ENCODE measurements at regions not wholly inside any gene's neighbourhood (a gene's known extent, or its start where the extent isn't known, plus 50 kb on each side); places are given as distances from the start of the nearest gene placed in this dataset.

GRCh38 chr6:80946402-80946801, 806.1 kb downstream of the TENT5A start:
- DNase-seq (ENCODE audit: low spot score), result no peak
- TF ChIP-seq CTCF (IDR thresholded peaks at IDR 0.05; ENCODE audit: extremely low read depth, insufficient read depth, missing control alignments), result no peak
- in situ Hi-C loops (cut with MboI; ENCODE audit: low pct_unique_long_range_greater_than_20kb, low sequenced_read_pairs, unreplicated experiment), result no loop called here

GRCh38 chr6:80942911-80943310, 809.6 kb downstream of the TENT5A start:
- in situ Hi-C loops (cut with MboI; ENCODE audit: low pct_unique_long_range_greater_than_20kb, low sequenced_read_pairs, unreplicated experiment), result no loop called here

GRCh38 chr6:80940976-80941375, 811.5 kb downstream of the TENT5A start:
- in situ Hi-C loops (cut with MboI; ENCODE audit: low pct_unique_long_range_greater_than_20kb, low sequenced_read_pairs, unreplicated experiment), result no loop called here
- no peak for TF ChIP-seq CTCF (IDR thresholded peaks at IDR 0.05; ENCODE audit: extremely low read depth, insufficient read depth, missing control alignments)
- DNase-seq (ENCODE audit: low spot score), result no peak

More at GRCh38 chr6:80942911-80943310, 809.6 kb downstream of the TENT5A start:
- no peak for TF ChIP-seq CTCF (IDR thresholded peaks at IDR 0.05; ENCODE audit: extremely low read depth, insufficient read depth, missing control alignments)
- no peak for DNase-seq (ENCODE audit: low spot score)

GRCh38 chr6:80940571-80940970, 811.9 kb downstream of the TENT5A start:
- in situ Hi-C loops (cut with MboI; ENCODE audit: low pct_unique_long_range_greater_than_20kb, low sequenced_read_pairs, unreplicated experiment), result no loop called here
- TF ChIP-seq CTCF (IDR thresholded peaks at IDR 0.05; ENCODE audit: extremely low read depth, insufficient read depth, missing control alignments), result no peak
- no peak for DNase-seq (ENCODE audit: low spot score)

GRCh38 chr6:80939898-80940297, 812.6 kb downstream of the TENT5A start:
- no peak for TF ChIP-seq CTCF (IDR thresholded peaks at IDR 0.05; ENCODE audit: extremely low read depth, insufficient read depth, missing control alignments)
- in situ Hi-C loops (cut with MboI; ENCODE audit: low pct_unique_long_range_greater_than_20kb, low sequenced_read_pairs, unreplicated experiment), result no loop called here
- DNase-seq (ENCODE audit: low spot score), result no peak

- no peak for DNase-seq (ENCODE audit: low spot score)
- TF ChIP-seq CTCF (IDR thresholded peaks at IDR 0.05; ENCODE audit: extremely low read depth, insufficient read depth, missing control alignments), result no peak
- in situ Hi-C loops (cut with MboI; ENCODE audit: low pct_unique_long_range_greater_than_20kb, low sequenced_read_pairs, unreplicated experiment), result no loop called here
Measured at GRCh38 chr6:80939480-80939879, 813.0 kb downstream of the TENT5A start.

GRCh38 chr6:80938131-80938530, 814.4 kb downstream of the TENT5A start:
- in situ Hi-C loops (cut with MboI; ENCODE audit: low pct_unique_long_range_greater_than_20kb, low sequenced_read_pairs, unreplicated experiment), result no loop called here
- DNase-seq (ENCODE audit: low spot score), result no peak
- no peak for TF ChIP-seq CTCF (IDR thresholded peaks at IDR 0.05; ENCODE audit: extremely low read depth, insufficient read depth, missing control alignments)

Measured in GM13977 (cell line).